ENCODE measurements at regions not wholly inside any gene's neighbourhood (a gene's known extent, or its start where the extent isn't known, plus 50 kb on each side); places are given as distances from the start of the nearest gene placed in this dataset.

GRCh38 chr9:93830606-93831005 lies 124.5 kb downstream of the BARX1 start:
- no peak for DNase-seq (ENCODE audit: low read depth)
- TF ChIP-seq, protein P1, sequence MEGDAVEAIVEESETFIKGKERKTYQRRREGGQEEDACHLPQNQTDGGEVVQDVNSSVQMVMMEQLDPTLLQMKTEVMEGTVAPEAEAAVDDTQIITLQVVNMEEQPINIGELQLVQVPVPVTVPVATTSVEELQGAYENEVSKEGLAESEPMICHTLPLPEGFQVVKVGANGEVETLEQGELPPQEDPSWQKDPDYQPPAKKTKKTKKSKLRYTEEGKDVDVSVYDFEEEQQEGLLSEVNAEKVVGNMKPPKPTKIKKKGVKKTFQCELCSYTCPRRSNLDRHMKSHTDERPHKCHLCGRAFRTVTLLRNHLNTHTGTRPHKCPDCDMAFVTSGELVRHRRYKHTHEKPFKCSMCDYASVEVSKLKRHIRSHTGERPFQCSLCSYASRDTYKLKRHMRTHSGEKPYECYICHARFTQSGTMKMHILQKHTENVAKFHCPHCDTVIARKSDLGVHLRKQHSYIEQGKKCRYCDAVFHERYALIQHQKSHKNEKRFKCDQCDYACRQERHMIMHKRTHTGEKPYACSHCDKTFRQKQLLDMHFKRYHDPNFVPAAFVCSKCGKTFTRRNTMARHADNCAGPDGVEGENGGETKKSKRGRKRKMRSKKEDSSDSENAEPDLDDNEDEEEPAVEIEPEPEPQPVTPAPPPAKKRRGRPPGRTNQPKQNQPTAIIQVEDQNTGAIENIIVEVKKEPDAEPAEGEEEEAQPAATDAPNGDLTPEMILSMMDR (IDR thresholded peaks at IDR 0.05; ENCODE audit: control insufficient read depth, insufficient read depth, low read depth, low read length, missing control alignments): no peak
- H3K4me3 ChIP-seq (ENCODE audit: control insufficient read depth, low read depth, low read length): no peak overlapping the region

GRCh38 chr9:93830012-93830596 lies 125.1 kb downstream of the BARX1 start:
- TF ChIP-seq, protein P1 (IDR thresholded peaks at IDR 0.05; ENCODE audit: control insufficient read depth, insufficient read depth, low read depth, low read length, missing control alignments): no peak
- no peak for DNase-seq (ENCODE audit: low read depth)
- no peak overlapping the region for H3K4me3 ChIP-seq (ENCODE audit: control insufficient read depth, low read depth, low read length)

- TF ChIP-seq, protein P1 (IDR thresholded peaks at IDR 0.05; ENCODE audit: control insufficient read depth, insufficient read depth, low read depth, low read length, missing control alignments): no peak
- no peak for DNase-seq (ENCODE audit: low read depth)
- no peak overlapping the region for H3K4me3 ChIP-seq (ENCODE audit: control insufficient read depth, low read depth, low read length)
Measured at GRCh38 chr9:93829271-93830011, 125.7 kb downstream of the BARX1 start.

DNA sequence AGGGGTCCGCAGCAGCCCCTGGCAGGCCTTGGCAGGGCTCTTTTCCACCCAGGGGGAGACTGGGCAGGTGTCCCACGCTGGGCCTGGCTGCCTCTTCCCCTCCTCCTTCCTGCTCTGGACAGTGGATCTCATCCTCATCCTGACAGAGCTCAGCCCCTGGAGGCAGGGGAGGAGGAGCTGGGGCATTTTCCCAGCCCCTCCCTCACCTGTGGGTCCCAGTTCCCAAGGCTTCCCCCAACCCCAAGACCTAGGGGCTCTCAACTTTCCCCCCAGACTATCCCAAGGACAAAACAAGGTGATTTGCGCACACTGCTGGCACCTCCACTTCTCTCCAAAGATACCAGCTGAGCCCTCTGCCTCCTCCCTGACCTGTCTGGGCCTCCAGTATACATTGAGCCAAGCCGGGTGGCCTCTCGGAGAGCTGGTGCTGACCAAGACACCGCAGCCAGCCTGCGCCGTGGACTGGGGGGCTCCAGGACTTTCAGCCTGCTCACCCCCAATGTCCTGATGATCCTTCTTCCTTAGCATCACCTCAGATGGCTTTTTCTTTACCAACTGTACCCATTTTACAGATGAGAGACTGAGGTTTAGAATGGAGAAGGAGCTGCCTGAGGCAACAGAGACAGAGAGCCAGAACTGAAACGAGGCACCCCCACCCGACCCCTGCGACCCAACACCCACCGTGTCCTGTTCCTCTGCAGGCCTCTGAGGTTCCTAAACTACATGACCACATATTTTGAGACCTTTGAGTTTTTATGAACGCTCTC lies 126.6 kb downstream of the BARX1 start:
- DNase-seq (ENCODE audit: low read depth): no peak
- no peak overlapping the region for H3K4me3 ChIP-seq (ENCODE audit: control insufficient read depth, low read depth, low read length)
- TF ChIP-seq, protein P1 (IDR thresholded peaks at IDR 0.05; ENCODE audit: control insufficient read depth, insufficient read depth, low read depth, low read length, missing control alignments): no peak

DNA sequence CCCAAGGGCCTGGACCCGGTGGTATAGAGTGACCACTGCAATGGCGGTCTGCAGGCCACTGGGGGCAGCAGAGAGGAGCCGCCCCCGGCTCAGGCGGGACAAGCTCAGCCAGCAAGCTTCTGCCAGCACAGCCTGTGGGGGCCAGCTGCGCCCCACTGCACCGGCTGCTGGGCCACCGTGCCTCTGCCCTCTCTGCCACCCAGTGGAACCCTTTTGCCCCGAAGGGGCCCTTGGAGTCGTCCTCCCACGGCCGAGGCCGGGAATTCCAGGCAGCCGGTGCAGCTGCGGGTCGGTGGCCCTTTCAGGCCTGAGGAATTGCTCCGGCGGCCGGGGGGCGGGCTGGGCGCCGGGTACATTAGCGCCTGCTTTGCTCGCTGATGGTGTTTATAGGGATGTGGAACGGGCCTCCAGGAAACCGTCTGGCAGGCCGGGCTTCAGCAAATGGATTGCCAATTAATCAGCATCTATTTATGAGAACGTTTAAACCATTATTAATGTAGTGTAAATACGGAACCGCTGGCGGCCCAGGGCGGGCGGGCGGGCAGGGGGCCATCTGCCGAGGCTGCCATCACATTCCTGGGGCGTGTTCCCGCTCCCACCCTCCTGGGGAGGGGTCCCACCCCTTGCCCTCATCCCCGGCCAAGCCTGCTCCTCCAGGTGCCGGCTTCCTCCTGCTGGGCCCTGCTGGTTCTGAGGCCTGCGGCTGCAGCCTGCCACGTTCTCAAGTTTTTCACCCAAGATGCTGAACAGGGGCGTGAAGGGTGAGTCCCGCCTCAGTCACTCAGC lies 127.4 kb downstream of the BARX1 start:
- H3K4me3 ChIP-seq (ENCODE audit: control insufficient read depth, low read depth, low read length): peak overlapping the region; percentile 37
- peak; percentile 2 for DNase-seq (ENCODE audit: low read depth)
- TF ChIP-seq, protein P1 (IDR thresholded peaks at IDR 0.05; ENCODE audit: control insufficient read depth, insufficient read depth, low read depth, low read length, missing control alignments): peak; percentile 91

DNA sequence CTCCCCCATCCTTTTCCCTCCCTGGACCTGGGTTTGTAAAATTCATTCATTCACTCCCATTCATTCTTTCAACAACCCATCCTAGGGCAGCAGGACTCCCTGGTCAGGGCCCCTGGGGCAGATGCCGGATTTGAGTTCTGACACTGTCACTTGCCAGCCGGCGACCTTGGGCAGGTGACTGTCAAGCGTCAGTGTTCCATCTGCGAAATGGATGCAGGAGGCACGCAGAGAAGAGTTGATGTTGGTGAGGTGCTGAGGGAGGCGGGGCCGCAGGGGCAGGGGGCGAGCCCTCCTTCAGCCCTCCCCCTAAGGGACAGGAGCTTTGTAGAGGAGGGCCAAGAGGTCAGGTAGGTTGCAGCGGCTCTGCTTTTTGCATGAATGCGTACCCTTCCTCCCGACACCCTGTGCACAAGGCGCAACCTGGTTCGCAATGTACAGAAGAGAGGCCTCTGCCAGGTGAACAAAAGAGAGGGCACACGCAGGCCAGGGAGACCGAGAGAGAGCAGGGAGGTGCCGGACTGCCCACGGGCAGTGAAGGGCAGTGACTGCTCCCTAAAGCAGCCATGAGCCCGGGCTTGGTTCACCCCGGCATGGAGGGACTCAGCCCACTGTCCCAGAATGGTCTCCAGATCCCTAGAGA lies 128.1 kb downstream of the BARX1 start:
- H3K4me3 ChIP-seq (ENCODE audit: control insufficient read depth, low read depth, low read length): no peak overlapping the region
- TF ChIP-seq, protein P1 (IDR thresholded peaks at IDR 0.05; ENCODE audit: control insufficient read depth, insufficient read depth, low read depth, low read length, missing control alignments): no peak
- no peak for DNase-seq (ENCODE audit: low read depth)

Measured in AG09309 (cell line).